Ishikawa (cell line): ENCODE measurements at regions not wholly inside any gene's neighbourhood (a gene's known extent, or its start where the extent isn't known, plus 50 kb on each side); places are given as distances from the start of the nearest gene placed in this dataset.

Experiments used
- CEBPB ChIP-seq: IDR thresholded peaks from 2 replicates; pipeline ENCODE4 v1.6.1; 2012
- CREB1 ChIP-seq: IDR thresholded peaks from 2 replicates; pipeline ENCODE4 v1.6.1; 2012; ENCODE audit warnings: low read depth
- EGR1 ChIP-seq: IDR thresholded peaks from 2 replicates; pipeline ENCODE4 v1.6.1; 2012
- EP300 ChIP-seq: IDR thresholded peaks from 2 replicates; pipeline ENCODE4 v1.6.1; 2012; ENCODE audit warnings: borderline replicate concordance
- FOXM1 ChIP-seq: IDR thresholded peaks from 2 replicates; pipeline ENCODE4 v1.6.1; 2012; ENCODE audit warnings: low read depth, borderline replicate concordance
- NFIC ChIP-seq: IDR thresholded peaks from 2 replicates; pipeline ENCODE4 v1.6.1; 2012
- RAD21 ChIP-seq: IDR thresholded peaks from 2 replicates; pipeline ENCODE4 v1.6.1; 2012; ENCODE audit warnings: low read depth
- TAF1 ChIP-seq: IDR thresholded peaks from 2 replicates; pipeline ENCODE4 v1.6.1; 2012; ENCODE audit warnings: low read depth, mild to moderate bottlenecking
- TCF12 ChIP-seq: IDR thresholded peaks from 2 replicates; pipeline ENCODE4 v1.6.1; 2012; ENCODE audit warnings: low read depth
- TEAD4 ChIP-seq: IDR thresholded peaks from 2 replicates; pipeline ENCODE4 v1.6.1; 2012
- YY1 ChIP-seq: IDR thresholded peaks from 2 replicates; pipeline ENCODE4 v1.6.1; 2012; ENCODE audit warnings: low read depth
- ZBTB7A ChIP-seq: IDR thresholded peaks from 2 replicates; pipeline ENCODE4 v1.6.1; 2012; ENCODE audit warnings: low read depth
- TF ChIP-seq, protein P1 (sequence below): IDR thresholded peaks from 2 replicates; pipeline ENCODE4 v1.6.1; 2012
- TF ChIP-seq, protein P2 (sequence below): IDR thresholded peaks from 2 replicates; pipeline ENCODE4 v1.6.1; 2012
- TF ChIP-seq, protein P3 (sequence below): IDR thresholded peaks from 2 replicates; pipeline ENCODE4 v1.6.1; 2012; ENCODE audit warnings: low read depth, mild to moderate bottlenecking

DNA sequence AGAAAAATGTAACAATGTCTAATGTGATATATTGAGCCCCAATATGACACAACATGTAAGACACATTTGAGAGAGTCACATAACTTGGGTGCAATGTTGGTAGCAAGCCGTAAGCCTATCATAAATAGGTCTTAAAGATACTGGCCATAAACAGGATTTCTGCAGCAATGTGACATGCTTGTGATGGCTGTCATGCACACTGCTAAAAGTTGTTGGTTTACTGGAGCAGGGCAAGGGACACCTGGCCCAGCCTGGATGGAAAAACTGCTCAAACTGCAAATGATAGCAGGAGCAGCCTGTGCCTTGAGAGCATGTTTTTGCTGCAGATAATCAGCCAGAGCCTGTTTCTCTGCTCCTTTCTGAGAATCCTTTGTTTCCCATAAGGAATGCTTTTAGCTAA, 136.7 kb upstream of the ZNF91 start:
- TF ChIP-seq EGR1 (no peak), FOXM1 (no peak), YY1 (no peak), ZBTB7A (no peak), RAD21 (no peak), EP300 (no peak)
- TF ChIP-seq, protein P1, sequence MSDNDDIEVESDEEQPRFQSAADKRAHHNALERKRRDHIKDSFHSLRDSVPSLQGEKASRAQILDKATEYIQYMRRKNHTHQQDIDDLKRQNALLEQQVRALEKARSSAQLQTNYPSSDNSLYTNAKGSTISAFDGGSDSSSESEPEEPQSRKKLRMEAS: no peak

DNA sequence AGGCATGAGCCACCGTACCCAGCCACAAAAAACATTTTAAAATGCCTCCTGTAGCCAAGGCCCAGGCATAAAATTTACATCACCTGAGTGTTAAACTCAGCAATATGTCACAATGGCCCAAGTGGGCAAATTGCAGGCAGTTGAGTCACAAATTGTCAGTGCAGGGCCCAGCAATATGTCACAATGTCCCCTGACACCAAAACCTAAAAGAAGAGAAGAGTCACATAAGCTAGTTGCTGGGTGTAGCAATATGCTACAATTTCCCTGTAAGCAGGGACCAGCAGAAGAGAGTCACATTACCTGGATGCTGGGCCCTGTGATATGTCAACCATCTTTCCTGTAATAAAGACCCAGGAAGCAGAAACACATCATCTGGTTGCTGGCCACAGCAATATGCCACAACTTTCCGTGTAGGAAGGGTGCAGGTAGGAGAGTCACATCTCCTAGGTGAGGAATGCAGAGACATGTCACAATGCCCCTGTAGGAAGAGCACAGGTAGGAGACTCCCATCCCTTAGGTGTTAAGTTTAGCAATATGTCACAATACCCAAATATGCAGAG, 136.0 kb upstream of the ZNF91 start:
- TF ChIP-seq ZBTB7A (no peak), TEAD4 (no peak), FOXM1 (no peak), EGR1 (no peak), RAD21 (no peak), EP300 (no peak), YY1 (no peak), TAF1 (no peak), NFIC (no peak), CEBPB (no peak), TCF12 (no peak), CREB1 (no peak)
- TF ChIP-seq, protein P2, sequence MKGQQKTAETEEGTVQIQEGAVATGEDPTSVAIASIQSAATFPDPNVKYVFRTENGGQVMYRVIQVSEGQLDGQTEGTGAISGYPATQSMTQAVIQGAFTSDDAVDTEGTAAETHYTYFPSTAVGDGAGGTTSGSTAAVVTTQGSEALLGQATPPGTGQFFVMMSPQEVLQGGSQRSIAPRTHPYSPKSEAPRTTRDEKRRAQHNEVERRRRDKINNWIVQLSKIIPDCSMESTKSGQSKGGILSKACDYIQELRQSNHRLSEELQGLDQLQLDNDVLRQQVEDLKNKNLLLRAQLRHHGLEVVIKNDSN: no peak
- TF ChIP-seq, protein P3, sequence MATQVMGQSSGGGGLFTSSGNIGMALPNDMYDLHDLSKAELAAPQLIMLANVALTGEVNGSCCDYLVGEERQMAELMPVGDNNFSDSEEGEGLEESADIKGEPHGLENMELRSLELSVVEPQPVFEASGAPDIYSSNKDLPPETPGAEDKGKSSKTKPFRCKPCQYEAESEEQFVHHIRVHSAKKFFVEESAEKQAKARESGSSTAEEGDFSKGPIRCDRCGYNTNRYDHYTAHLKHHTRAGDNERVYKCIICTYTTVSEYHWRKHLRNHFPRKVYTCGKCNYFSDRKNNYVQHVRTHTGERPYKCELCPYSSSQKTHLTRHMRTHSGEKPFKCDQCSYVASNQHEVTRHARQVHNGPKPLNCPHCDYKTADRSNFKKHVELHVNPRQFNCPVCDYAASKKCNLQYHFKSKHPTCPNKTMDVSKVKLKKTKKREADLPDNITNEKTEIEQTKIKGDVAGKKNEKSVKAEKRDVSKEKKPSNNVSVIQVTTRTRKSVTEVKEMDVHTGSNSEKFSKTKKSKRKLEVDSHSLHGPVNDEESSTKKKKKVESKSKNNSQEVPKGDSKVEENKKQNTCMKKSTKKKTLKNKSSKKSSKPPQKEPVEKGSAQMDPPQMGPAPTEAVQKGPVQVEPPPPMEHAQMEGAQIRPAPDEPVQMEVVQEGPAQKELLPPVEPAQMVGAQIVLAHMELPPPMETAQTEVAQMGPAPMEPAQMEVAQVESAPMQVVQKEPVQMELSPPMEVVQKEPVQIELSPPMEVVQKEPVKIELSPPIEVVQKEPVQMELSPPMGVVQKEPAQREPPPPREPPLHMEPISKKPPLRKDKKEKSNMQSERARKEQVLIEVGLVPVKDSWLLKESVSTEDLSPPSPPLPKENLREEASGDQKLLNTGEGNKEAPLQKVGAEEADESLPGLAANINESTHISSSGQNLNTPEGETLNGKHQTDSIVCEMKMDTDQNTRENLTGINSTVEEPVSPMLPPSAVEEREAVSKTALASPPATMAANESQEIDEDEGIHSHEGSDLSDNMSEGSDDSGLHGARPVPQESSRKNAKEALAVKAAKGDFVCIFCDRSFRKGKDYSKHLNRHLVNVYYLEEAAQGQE: no peak
- TF ChIP-seq, protein P1: no peak

DNA sequence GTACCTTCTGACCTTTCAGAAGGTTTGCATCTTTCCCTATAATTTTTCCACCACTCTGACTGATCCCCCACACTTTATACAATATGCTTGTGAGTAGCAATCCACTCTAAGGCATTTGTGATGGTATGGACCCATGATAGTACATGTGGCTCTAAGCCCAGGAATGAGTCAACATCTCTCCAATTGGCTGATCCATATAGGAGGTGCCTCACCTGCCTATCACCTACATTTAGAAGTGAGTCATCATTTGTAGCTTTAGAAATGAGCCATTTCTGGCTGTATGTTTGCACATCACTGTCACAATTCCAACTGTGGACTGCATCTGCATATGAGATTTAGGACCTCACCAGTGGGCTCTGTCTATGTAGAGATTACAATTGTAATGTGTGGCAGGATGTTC, 133.1 kb upstream of the ZNF91 start:
- TF ChIP-seq EGR1 (no peak), TAF1 (no peak), TCF12 (no peak), RAD21 (no peak), NFIC (no peak), CREB1 (no peak), EP300 (no peak), ZBTB7A (no peak), YY1 (no peak), FOXM1 (no peak), TEAD4 (no peak), CEBPB (no peak)
- TF ChIP-seq, protein P2: no peak
- TF ChIP-seq, protein P3: no peak
- TF ChIP-seq, protein P1: no peak

DNA sequence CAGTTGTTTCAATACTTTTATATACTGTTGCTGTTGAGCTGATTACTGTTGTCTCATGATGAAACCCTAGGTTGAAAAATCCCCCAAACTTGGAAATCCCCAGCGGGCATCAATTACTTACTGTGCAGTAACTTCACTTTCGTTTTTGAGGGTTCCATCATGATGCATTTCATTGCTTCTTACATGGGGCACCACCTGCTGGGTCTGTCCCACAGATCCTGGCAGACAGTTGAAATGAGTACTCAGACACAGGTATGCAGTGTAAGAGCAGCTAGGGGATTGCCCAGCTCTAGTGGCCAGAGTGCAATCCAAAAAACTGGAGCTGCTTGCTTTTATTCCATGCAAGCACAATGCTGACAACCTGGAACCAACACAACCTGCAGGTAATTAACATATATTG, 132.5 kb upstream of the ZNF91 start:
- TF ChIP-seq CEBPB (no peak), TEAD4 (no peak), ZBTB7A (no peak), TCF12 (no peak), FOXM1 (no peak), TAF1 (no peak), EP300 (no peak), RAD21 (no peak), YY1 (no peak), NFIC (no peak), EGR1 (no peak)
- TF ChIP-seq, protein P3: no peak
- TF ChIP-seq, protein P2: no peak
- TF ChIP-seq, protein P1: no peak
